ENCODE measurements at regions not wholly inside any gene's neighbourhood (a gene's known extent, or its start where the extent isn't known, plus 50 kb on each side); places are given as distances from the start of the nearest gene placed in this dataset.
"Not testable (repeated sequence)": the region's sequence is repeated elsewhere in the genome, so short reads cannot be mapped to it uniquely, and the experiment has no call there.

GRCh38 chr4:9604031-9604892, 160.0 kb downstream of the DEFB131A start:
- DNase-seq (ENCODE audit: low read depth, low spot score): peak; percentile 35

DNA sequence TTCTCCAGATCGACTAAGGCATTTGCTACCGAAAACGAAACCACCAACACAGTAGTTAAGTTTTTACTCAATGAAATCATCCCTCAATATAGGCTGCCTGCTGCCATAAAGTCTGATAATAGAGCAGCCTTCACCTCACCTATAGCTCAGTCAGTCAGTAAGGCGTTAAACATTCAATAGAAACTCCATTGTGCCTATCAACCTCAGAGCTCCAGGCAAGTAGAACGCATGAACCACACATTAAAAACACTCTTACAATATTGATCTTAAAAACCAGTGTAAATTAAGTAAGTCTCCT, 160.6 kb downstream of the DEFB131A start:
- DNase-seq (ENCODE audit: low read depth, low spot score): not testable (repeated sequence)

DNA sequence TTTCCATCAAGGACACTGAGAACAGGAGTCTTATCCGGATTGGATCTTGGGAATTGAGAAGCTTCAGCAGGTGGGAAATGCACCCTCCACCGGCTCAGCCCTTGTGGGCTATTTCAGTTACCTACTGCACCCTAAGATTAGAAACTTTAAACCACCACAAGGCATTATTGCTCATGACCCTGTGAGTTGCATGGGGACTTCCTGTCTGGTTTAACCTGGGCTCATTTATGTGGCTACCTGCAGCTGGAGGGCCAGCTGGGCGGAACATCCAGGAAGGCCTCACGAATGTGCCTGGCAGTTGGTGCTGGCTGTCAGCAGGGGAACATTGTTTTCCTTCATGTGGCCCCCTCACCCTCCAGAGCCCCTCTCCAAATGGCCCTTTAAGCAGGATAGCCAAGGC, 164.1 kb downstream of the DEFB131A start:
- no peak for DNase-seq (ENCODE audit: low read depth, low spot score)

DNA sequence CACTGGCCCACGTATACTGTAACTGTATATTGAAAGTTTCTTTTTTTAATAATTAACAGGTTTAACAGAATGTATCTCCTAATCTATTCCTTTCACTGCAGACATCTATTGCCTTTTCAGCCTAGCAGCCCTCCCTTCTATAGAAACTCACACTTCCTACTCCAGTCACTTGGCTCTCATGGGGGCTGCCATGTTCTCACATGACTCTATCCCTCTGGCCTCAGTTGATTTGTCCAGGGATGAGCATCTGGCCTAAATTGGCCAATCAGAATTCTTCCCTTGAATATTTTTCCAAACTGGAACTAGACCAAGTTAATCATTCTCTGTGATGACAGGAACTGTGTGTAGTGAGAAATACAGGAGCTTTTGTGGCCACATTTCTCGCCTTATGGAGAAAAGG, 166.1 kb downstream of the DEFB131A start:
- not testable (repeated sequence) for DNase-seq (ENCODE audit: low read depth, low spot score)

DNA sequence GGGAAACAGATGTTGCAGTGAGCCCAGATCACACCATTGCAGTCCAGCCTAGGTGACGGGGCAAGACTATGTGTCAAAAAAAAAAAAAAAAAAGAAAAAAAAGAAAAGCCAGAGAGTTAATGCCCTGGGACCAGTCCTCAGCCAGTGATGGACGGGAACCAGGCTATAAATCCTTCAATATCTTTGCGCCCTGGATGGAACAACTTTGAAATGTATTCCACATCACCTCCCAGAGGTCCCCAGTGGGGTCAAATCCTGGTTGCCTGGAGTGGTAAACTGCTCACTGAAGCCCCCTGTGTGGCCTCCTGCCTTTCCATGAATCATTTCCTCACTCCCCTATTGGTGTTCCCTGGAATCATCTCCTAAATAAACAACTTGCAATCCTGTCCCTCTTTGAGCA, 166.9 kb downstream of the DEFB131A start:
- DNase-seq (ENCODE audit: low read depth, low spot score): no peak

DNA sequence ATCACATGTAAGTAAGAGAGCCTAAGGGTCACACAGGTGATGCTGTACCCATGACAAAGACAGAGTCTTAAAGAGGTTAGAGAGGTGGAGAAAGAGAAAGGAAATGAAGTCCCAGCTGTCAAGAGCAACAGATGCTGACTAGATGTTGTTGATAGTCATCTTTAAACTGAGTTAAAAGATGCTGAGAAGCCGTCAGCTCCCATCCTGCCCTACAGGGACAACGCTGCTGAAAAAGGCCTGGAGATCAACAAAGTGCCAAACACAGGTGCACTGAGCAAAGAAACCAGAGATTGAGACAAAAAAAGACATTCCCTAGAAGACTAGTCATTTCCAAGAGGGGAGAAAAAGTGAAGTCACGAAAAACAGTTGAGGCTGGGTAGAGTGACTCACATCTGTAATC, 145.0 kb upstream of the DRD5 start:
- not testable (repeated sequence) for DNase-seq (ENCODE audit: low read depth, low spot score)

DNA sequence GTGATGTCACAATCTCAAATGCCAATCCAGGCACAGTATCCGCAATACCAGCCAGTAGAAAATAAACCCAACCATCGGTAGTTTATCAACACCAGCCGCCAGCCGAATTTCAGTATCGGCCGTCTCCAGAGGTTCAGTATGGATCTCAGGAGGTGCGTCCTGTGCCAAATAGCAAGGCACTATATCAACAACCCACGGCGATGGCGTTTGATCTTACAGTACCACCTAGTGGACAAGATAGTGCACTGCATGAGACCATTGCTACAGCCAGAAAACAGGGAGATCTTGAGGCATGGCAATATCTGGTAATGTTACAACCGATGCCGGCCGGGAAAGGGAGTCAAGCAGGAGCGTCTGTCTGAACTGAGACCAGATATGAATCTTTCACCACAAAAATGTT, 121.8 kb upstream of the DRD5 start:
- not testable (repeated sequence) for DNase-seq (ENCODE audit: low read depth, low spot score)

GRCh38 chr4:9660955-9661354, 120.5 kb upstream of the DRD5 start:
- DNase-seq (ENCODE audit: low read depth, low spot score): not testable (repeated sequence)

GRCh38 chr4:9670725-9671124, 110.7 kb upstream of the DRD5 start:
- not testable (repeated sequence) for DNase-seq (ENCODE audit: low read depth, low spot score)

DNA sequence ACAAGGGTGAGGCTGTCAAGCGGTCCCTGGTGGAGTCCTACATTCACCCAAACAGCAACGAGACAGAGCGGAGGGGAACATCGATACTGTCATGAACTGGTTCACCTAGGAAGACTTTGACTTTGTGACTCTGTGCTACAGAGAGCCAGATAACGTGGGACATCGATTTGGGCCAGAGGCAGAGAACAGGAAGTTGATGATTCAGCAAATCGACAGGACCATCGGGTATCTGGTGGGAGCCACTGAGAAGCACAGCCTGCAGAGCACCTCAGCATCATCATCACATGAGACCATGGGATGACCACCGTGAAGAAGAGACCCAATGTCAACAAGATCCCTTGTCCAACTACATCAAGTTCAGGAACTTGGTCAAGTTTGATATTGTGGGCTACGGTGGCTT, 104.1 kb upstream of the DRD5 start:
- DNase-seq (ENCODE audit: low read depth, low spot score): not testable (repeated sequence)

DNA sequence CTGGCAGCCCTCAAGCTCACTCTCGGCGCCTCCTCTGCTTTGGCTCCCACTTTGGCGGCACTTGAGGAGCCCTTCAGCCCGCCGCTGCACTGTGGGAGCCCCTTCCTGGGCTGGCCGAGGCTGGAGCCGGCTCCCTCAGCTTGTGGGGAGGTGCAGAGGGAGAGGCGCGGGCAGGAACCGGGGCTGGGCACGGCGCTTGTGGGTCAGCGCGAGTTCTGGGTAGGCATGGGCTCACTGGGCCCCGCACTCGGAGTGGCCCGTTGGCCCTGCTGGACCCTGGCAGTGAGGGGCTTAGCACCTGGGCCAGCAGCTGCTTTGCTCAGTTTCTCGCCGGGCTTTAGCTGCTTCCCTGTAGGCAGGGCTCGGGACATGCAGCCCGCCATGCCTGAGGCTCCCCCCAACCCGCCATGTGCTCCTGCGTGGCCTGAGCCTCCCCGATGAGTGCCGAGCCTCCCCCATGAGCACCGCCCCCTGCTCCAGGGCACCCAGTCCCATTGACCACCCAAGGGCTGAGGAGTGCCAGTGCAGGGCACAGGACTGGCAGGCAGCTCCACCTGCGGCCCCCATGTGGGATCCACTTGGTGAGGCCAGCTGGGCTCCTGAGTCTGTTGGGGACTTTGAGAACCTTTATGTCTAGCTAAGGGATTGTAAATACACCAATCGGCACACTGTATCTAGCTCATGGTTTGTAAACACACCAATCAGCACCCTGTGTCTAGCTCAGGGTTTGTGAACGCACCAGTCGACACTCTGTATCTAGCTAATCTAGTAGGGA, 101.5 kb upstream of the DRD5 start:
- no peak for DNase-seq (ENCODE audit: low read depth, low spot score)

DNA sequence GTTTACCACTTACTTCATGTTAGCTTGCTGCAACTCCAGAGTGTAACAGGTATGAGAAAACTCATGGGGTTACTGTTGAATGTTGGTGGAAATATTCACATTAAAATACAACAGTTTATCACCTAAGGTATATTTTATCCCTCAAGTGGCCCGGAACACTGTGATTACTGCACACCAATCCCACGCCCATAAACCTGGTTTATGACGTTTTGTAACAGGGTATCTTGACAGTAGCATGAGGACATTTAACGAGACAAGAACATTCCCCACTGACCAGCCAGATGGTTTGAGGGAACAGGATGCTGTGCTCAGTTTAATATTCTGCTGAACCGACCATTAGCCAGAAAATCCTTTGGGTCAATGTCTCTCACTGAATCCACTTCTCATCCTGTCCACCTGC, 98.3 kb upstream of the DRD5 start:
- not testable (repeated sequence) for DNase-seq (ENCODE audit: low read depth, low spot score)

DNA sequence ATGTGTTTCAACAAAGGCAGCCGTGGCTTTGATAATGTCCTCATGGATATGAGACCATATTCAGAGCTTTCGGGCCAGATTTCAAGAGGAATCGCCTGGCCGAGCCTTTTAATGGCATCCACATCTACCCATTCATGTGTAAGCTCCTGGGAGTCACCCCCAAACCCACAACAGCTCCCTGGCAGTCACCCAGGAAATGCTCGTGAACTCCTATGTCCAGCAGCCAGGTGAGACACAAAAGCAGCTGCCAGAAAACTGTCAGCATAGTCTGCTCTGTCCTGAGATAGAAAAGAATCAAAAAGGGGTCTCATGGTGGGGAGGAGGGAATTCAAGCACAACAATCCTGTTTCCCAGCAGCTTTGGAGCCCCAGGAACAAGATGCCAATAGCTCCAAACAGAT, 96.4 kb upstream of the DRD5 start:
- DNase-seq (ENCODE audit: low read depth, low spot score): not testable (repeated sequence)

GRCh38 chr4:9685692-9686091, 95.7 kb upstream of the DRD5 start:
- DNase-seq (ENCODE audit: low read depth, low spot score): no peak

DNA sequence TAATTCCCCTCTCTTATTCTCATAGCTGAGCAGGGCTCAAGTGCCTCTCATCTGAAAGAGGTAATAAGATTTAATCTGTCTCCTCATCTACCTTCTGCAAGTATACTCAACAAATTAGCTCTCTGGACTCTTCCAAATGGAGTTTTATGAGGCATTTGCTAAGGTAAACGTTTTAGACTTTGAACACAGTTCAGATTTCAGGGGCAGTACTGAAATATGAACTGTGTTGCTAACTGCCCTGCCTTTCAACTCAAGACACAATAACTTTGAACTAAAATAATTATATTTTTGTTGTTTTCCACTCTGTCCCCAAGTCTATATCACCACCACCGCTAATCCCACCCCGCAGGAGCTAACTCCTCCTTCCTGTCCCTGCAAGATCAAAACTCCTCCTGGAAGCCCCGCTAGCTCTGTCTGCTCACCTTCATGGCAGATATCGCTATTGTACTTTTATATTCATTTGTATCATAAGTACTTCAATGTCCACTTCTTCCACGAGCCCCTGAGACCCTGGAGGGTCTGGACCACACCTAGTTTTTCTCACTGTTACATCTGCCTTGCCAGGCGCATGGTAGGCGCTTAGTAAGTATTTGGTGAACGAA, 90.7 kb upstream of the DRD5 start:
- DNase-seq (ENCODE audit: low read depth, low spot score): not testable (repeated sequence)

DNA sequence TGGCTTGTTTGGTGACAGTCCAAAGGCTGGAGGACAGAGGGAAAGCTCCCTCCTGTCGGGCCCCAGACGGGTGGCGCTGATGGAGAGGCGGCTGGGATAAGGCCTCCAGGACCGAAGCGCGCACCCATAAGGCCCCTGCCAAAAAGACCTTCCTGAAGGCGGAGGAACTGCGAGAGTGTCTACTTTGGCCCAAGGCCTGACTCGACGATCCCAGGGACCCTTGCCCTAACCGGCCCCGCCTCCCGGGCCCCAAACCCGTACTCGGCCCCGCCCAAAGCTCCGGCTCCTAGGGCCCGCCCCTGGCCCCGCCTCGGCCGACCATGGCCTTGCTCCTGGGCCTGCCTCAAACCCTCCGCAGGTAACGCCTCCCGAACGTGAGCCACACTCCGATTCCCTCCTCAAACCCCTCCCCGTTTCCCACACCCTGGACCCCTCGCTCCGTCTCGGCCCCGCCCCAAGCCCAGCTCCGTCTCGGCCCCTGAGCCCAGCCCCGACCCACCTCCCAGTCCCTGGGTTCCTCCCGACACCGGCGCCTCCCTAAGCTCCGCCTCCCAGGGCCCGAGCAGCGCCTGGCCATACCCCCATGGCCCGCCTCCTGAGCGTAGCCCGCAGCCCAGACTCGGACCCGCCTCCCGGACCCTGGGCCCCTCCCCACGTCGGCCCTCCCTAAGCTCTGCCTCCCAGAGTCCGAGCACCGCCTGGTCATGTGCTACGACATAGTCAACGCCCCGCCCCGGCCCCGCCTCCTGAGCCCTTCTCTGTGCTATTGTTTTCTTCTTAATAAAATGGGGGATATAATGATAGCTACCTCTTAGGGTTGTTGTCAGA, 90.0 kb upstream of the DRD5 start:
- peak; percentile 68 for DNase-seq (ENCODE audit: low read depth, low spot score)

DNA sequence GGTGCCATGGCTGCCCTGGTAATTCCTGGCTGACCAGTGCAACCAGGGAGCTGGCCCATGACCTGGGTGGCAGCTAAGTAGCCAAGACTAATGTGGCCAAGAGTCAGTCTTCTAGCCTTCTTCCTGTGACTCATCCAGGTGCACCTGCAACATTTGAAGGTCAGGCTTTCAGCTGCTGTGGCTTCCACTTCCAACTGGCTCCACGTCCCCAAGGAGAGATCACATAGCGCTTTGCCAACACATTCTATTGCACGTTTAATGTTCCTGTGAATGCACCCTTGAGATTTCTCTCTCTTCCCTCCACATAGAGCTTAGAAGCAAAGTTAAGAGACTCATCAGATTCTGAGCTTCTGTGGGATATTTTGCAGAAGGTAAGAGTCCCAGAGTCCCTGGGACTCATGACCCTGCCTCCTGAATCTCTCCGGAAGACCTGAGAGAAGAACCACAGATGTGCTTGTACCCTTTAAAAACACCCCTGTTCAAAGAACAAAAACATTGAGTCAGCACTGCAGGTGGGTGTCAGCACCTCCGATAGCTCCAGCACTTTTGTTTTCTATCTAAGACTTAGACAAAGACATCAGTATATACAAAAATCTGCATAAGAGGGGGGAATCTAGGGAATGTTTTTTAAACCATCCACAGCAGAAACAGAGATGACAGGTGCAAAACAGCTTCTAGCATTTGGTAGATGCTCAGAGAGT, 88.5 kb upstream of the DRD5 start:
- not testable (repeated sequence) for DNase-seq (ENCODE audit: low read depth, low spot score)

- DNase-seq (ENCODE audit: low read depth, low spot score): not testable (repeated sequence)
These were observed 87.0 kb upstream of the DRD5 start for GRCh38 chr4:9694403-9694802.

DNA sequence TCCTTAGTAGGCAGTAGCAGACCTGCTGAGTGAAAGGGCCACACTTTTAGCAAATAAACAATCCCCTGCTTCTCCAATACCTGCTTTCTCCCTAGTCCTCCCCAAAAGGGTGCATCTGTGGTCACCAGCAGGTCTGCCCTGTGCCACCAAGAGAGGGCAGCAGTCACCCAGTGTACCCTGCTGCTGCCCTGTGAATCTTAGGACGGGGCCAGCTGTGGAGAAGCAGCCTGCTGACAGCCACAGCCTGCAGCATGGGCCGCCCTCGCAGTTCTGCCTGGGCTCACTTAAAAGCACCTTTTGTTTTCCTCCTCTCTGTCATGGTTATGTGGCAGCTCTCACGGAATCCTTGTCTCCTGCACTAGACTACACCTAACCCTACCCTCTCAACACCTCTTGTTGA, 85.4 kb upstream of the DRD5 start:
- DNase-seq (ENCODE audit: low read depth, low spot score): not testable (repeated sequence)

DNA sequence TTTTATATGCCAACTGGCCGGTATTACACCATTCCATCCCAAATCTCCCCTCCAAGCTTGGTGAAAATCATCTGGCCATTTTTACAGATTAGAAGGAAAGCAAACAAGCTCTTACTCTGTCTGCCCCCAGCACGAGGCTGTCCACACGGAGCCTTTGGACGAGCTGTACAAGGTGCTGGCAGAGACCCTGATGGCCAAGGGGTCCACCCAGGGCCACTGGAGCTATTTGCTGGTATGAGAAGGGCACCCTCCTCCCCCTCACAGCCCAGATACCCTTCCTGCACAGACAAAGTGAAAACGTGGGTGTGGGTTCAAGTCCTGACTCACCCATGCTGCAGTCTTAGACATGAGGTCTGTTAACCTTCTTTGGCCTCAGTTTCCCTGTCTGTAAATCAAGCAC, 84.9 kb upstream of the DRD5 start:
- DNase-seq (ENCODE audit: low read depth, low spot score): not testable (repeated sequence)

DNA sequence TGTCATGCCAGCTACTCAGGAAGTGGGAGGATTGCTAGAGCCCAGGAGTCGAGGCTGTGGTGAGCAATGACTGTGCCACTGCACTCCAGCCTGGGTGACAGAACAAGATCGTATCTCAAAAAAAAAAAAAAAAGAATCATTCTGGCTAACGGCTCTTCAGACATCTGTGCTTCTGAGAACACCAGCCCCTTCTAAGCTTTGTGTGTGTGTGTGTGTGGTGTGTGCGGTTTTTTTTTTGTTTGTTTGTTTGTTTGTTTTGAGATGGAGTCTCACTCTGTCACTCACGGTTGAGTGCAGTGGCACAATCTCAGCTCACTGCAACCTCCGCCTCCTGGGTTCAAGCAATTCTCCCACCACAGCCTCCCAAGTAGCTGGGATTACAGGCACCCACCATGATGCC, 79.4 kb upstream of the DRD5 start:
- not testable (repeated sequence) for DNase-seq (ENCODE audit: low read depth, low spot score)

Measured in iPS DF 19.7 (cell line).